ENCODE measurements at regions not wholly inside any gene's neighbourhood (a gene's known extent, or its start where the extent isn't known, plus 50 kb on each side); places are given as distances from the start of the nearest gene placed in this dataset.

- TF ChIP-seq POLR2AphosphoS5 (IDR thresholded peaks at IDR 0.05; ENCODE audit: low read depth, low read length) (no peak), EZH2phosphoT487 (IDR thresholded peaks at IDR 0.05; ENCODE audit: borderline replicate concordance) (no peak), ATF3 (IDR thresholded peaks at IDR 0.05) (no peak), RAD21 (IDR thresholded peaks at IDR 0.05; ENCODE audit: low read depth) (no peak), CEBPB (IDR thresholded peaks at IDR 0.05; ENCODE audit: low read depth) (no peak), CTCF (IDR thresholded peaks at IDR 0.05 in 2 of 3, conservative IDR thresholded peaks at IDR 0.05 in 1 of 3; ENCODE audit: borderline replicate concordance in 1 of 3, insufficient read depth in 1 of 3, low read depth in 2 of 3, low read length in 2 of 3) (no peak), MAX (IDR thresholded peaks at IDR 0.05) (no peak), REST (IDR thresholded peaks at IDR 0.05; ENCODE audit: low read depth) (no peak), ZFX (IDR thresholded peaks at IDR 0.05) (no peak)
These were observed 1983.6 kb downstream of the NCAM2 start for GRCh38 chr21:22981819-22982218.

All from HCT116 (cell line).